HG02852 (cell line): ENCODE measurements at regions not wholly inside any gene's neighbourhood (a gene's known extent, or its start where the extent isn't known, plus 50 kb on each side); places are given as distances from the start of the nearest gene placed in this dataset.
"Not testable (repeated sequence)": the region's sequence is repeated elsewhere in the genome, so short reads cannot be mapped to it uniquely, and the experiment has no call there.

Experiments
- ATAC-seq: cut with Tn5 transposase; IDR thresholded peaks from one replicate; pipeline ENCODE4 v1.9.1; 2021; ENCODE audit warnings: mild to moderate bottlenecking, moderate library complexity; ENCODE audit not compliant: unreplicated experiment

- ATAC-seq, result not testable (repeated sequence)
Observed at GRCh38 chr2:89202518-89202917, 511.0 kb downstream of the RPIA start.

- not testable (repeated sequence) for ATAC-seq
Observed at GRCh38 chr2:89205153-89205552, 513.7 kb downstream of the RPIA start.

- not testable (repeated sequence) for ATAC-seq
Observed at GRCh38 chr2:89208144-89208932, 516.9 kb downstream of the RPIA start.

GRCh38 chr2:89213151-89213550, 521.7 kb downstream of the RPIA start:
- peak; percentile 57 for ATAC-seq

- ATAC-seq, result peak; percentile 60
Observed at GRCh38 chr2:89213811-89214210, 522.3 kb downstream of the RPIA start.

GRCh38 chr2:89221474-89221873, 530.0 kb downstream of the RPIA start:
- not testable (repeated sequence) for ATAC-seq

- not testable (repeated sequence) for ATAC-seq
Observed at GRCh38 chr2:89222063-89222732, 530.7 kb downstream of the RPIA start.

- not testable (repeated sequence) for ATAC-seq
Observed at GRCh38 chr2:89224803-89225202, 533.3 kb downstream of the RPIA start.

- not testable (repeated sequence) for ATAC-seq
Observed at GRCh38 chr2:89229979-89230378, 538.5 kb downstream of the RPIA start.

- ATAC-seq, result not testable (repeated sequence)
Observed at GRCh38 chr2:89231241-89231640, 539.8 kb downstream of the RPIA start.

GRCh38 chr2:89233931-89234330, 542.5 kb downstream of the RPIA start:
- not testable (repeated sequence) for ATAC-seq

GRCh38 chr2:89234818-89235466, 543.5 kb downstream of the RPIA start:
- ATAC-seq, result not testable (repeated sequence)

- ATAC-seq, result not testable (repeated sequence)
Observed at GRCh38 chr2:89236832-89237450, 545.5 kb downstream of the RPIA start.

GRCh38 chr2:89237783-89238182, 546.3 kb downstream of the RPIA start:
- ATAC-seq, result not testable (repeated sequence)

- ATAC-seq, result peak; percentile 85
Observed at GRCh38 chr2:89243114-89243700, 551.7 kb downstream of the RPIA start.

GRCh38 chr2:89244407-89244806, 552.9 kb downstream of the RPIA start:
- ATAC-seq, result not testable (repeated sequence)

GRCh38 chr2:89245478-89245877, 554.0 kb downstream of the RPIA start:
- not testable (repeated sequence) for ATAC-seq

- not testable (repeated sequence) for ATAC-seq
Observed at GRCh38 chr2:89246027-89246426, 554.6 kb downstream of the RPIA start.

GRCh38 chr2:89246620-89247019, 555.1 kb downstream of the RPIA start:
- ATAC-seq, result not testable (repeated sequence)

GRCh38 chr2:89255013-89255412, 563.5 kb downstream of the RPIA start:
- ATAC-seq, result not testable (repeated sequence)

GRCh38 chr2:89273443-89273842, 582.0 kb downstream of the RPIA start:
- not testable (repeated sequence) for ATAC-seq
